ENCODE measurements at regions not wholly inside any gene's neighbourhood (a gene's known extent, or its start where the extent isn't known, plus 50 kb on each side); places are given as distances from the start of the nearest gene placed in this dataset.
A peak's percentile ranks its signal among the peaks of the same experiment; 100 is the strongest.

GRCh38 chr10:108060246-108060645, 895.7 kb upstream of the SORCS1 start:
- WGBS, result 85% methylated on average over 1 of the region's 1 CpG
- H3K36me3 ChIP-seq (ENCODE audit: control insufficient read depth in 2 of 2, insufficient read depth in 2 of 2, low read length in 1 of 2), result no peaks in the 10 kb centered on the region
- no peak overlapping the region for H3K4me3 ChIP-seq (ENCODE audit: low read length in 2 of 2)
- no peaks in the 10 kb centered on the region for H3K9me3 ChIP-seq (ENCODE audit: control insufficient read depth in 2 of 2, insufficient read depth in 1 of 2, low read length in 1 of 2)
- DNase-seq (ENCODE audit: low read depth in 6 of 9, low spot score in 9 of 9), result no peak
- H3K4me1 ChIP-seq (ENCODE audit: control insufficient read depth in 2 of 2, insufficient read depth in 2 of 2, low read length in 2 of 2), result no peaks in the 10 kb centered on the region
- no peaks in the 10 kb centered on the region for H3K27me3 ChIP-seq (ENCODE audit: control insufficient read depth in 2 of 2, insufficient read depth in 1 of 2, low read length in 1 of 2)
- H3K27ac ChIP-seq (ENCODE audit: low read depth in 1 of 2, low read length in 1 of 2), result no peak overlapping the region

- no peak for DNase-seq (ENCODE audit: low read depth in 6 of 9, low spot score in 9 of 9)
Observed at GRCh38 chr10:108055506-108055905, 891.0 kb upstream of the SORCS1 start.

DNA sequence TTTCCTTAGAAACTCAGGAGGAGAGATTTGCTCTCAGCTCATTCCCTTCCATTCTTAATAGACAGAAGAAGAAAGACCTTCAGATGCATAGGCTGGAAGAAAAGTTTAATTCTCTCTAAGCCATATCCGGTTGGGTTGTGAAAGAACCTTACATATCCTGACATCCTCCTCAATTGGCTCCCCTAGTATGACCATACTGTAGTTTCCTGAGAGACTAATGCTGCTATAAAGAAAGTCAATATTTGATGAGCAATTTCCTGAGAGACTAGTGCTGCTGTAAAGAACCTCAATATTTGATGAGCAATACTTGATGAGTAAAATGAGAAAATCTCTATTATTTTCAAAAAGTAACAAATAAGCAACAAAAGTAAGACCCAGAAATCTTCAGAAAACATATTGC, 888.5 kb upstream of the SORCS1 start:
- H3K9me3 ChIP-seq (ENCODE audit: control insufficient read depth in 2 of 2, insufficient read depth in 1 of 2, low read length in 1 of 2), result no peaks in the 10 kb centered on the region
- H3K27ac ChIP-seq (ENCODE audit: low read depth in 1 of 2, low read length in 1 of 2), result no peak overlapping the region
- H3K36me3 ChIP-seq (ENCODE audit: control insufficient read depth in 2 of 2, insufficient read depth in 2 of 2, low read length in 1 of 2), result no peaks in the 10 kb centered on the region
- 91% methylated on average over 1 of the region's 1 CpG for WGBS
- H3K27me3 ChIP-seq (ENCODE audit: control insufficient read depth in 2 of 2, insufficient read depth in 1 of 2, low read length in 1 of 2), result no peaks in the 10 kb centered on the region
- no peaks in the 10 kb centered on the region for H3K4me1 ChIP-seq (ENCODE audit: control insufficient read depth in 2 of 2, insufficient read depth in 2 of 2, low read length in 2 of 2)
- no peak for DNase-seq (ENCODE audit: low read depth in 6 of 9, low spot score in 9 of 9)
- H3K4me3 ChIP-seq (ENCODE audit: low read length in 2 of 2), result no peak overlapping the region

More at GRCh38 chr10:108055506-108055905, 891.0 kb upstream of the SORCS1 start:
- 68% methylated on average over 1 of the region's 1 CpG for WGBS
- no peaks in the 10 kb centered on the region for H3K27me3 ChIP-seq (ENCODE audit: control insufficient read depth in 2 of 2, insufficient read depth in 1 of 2, low read length in 1 of 2)
- no peak overlapping the region for H3K27ac ChIP-seq (ENCODE audit: low read depth in 1 of 2, low read length in 1 of 2)
- no peaks in the 10 kb centered on the region for H3K36me3 ChIP-seq (ENCODE audit: control insufficient read depth in 2 of 2, insufficient read depth in 2 of 2, low read length in 1 of 2)
- no peak overlapping the region for H3K4me3 ChIP-seq (ENCODE audit: low read length in 2 of 2)
- H3K4me1 ChIP-seq (ENCODE audit: control insufficient read depth in 2 of 2, insufficient read depth in 2 of 2, low read length in 2 of 2), result no peaks in the 10 kb centered on the region
- no peaks in the 10 kb centered on the region for H3K9me3 ChIP-seq (ENCODE audit: control insufficient read depth in 2 of 2, insufficient read depth in 1 of 2, low read length in 1 of 2)

DNA sequence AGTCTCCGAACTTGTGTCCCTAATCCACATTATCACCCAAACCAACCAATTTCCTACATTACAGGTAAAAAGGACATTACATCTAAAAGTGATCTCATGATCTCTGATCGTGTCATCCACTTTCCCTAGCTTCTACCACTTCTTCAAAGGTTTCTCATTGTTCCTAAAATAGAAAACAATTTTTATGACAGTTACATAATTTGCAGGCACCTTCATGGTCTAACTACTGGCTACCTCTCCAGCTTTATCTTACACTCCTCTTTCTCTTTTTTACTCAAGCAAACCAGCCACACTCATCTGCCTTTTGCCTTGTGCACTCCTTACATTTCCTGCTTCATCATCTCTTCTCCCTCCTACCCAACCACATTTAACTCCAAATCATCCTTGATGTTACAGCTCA, 886.7 kb upstream of the SORCS1 start:
- Histone ChIP-seq H3K9me3 (ENCODE audit: control insufficient read depth in 2 of 2, insufficient read depth in 1 of 2, low read length in 1 of 2) (no peaks in the 10 kb centered on the region), H3K4me1 (ENCODE audit: control insufficient read depth in 2 of 2, insufficient read depth in 2 of 2, low read length in 2 of 2) (no peaks in the 10 kb centered on the region), H3K27ac (ENCODE audit: low read depth in 1 of 2, low read length in 1 of 2) (no peak overlapping the region), H3K36me3 (ENCODE audit: control insufficient read depth in 2 of 2, insufficient read depth in 2 of 2, low read length in 1 of 2) (no peaks in the 10 kb centered on the region), H3K4me3 (ENCODE audit: low read length in 2 of 2) (no peak overlapping the region), H3K27me3 (ENCODE audit: control insufficient read depth in 2 of 2, insufficient read depth in 1 of 2, low read length in 1 of 2) (no peaks in the 10 kb centered on the region)
- WGBS, result 87% methylated on average over 2 of the region's 2 CpGs
- no peak for DNase-seq (ENCODE audit: low read depth in 6 of 9, low spot score in 9 of 9)

DNA sequence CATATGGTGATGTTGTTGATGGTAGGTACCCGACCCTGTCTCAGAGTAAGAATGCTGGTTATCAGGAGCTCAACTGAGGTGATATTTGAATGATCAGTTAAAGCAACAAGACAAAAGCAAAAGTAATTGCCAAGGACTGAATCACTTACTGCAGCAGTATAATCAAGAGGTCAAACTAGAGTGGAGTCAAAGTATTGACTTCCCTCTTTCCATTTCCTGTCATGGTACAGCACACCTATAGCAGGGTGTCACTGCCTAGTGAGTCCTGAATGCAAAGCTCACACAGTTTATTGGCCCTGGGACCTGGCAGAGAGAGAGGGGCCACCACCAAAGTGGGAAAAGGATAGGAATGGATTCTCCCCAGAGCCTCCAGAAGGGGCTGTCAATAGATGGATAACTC, 886.1 kb upstream of the SORCS1 start:
- DNase-seq (ENCODE audit: low read depth in 6 of 9, low spot score in 9 of 9), result no peak
- no peaks in the 10 kb centered on the region for H3K27me3 ChIP-seq (ENCODE audit: control insufficient read depth in 2 of 2, insufficient read depth in 1 of 2, low read length in 1 of 2)
- H3K4me1 ChIP-seq (ENCODE audit: control insufficient read depth in 2 of 2, insufficient read depth in 2 of 2, low read length in 2 of 2), result no peaks in the 10 kb centered on the region
- no peak overlapping the region for H3K27ac ChIP-seq (ENCODE audit: low read depth in 1 of 2, low read length in 1 of 2)
- 81% methylated on average over 1 of the region's 1 CpG for WGBS
- H3K4me3 ChIP-seq (ENCODE audit: low read length in 2 of 2), result no peak overlapping the region
- H3K36me3 ChIP-seq (ENCODE audit: control insufficient read depth in 2 of 2, insufficient read depth in 2 of 2, low read length in 1 of 2), result no peaks in the 10 kb centered on the region
- H3K9me3 ChIP-seq (ENCODE audit: control insufficient read depth in 2 of 2, insufficient read depth in 1 of 2, low read length in 1 of 2), result no peaks in the 10 kb centered on the region

DNA sequence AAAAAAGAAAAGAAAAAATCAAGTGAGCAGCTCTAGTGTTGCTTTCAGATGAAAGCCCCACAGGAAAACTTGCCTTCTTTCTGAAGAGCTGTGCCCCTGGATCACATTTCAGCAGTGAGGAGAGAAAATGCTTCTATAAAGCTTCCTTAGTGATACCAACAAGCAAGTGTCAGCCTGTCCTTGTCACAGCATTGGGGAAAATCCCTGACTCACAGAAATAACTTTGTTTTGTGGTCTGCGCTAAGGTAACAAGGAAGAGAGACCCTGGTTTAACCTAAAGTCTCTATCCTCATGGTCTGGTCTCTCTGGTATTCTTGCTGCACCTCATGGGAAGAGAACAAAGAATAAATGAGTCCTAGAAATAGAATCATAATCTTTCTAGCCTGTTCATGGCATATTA, 885.2 kb upstream of the SORCS1 start:
- Histone ChIP-seq H3K36me3 (ENCODE audit: control insufficient read depth in 2 of 2, insufficient read depth in 2 of 2, low read length in 1 of 2) (no peaks in the 10 kb centered on the region), H3K27ac (ENCODE audit: low read depth in 1 of 2, low read length in 1 of 2) (peak overlapping the region in 1 of 2 donors; percentile 28), H3K27me3 (ENCODE audit: control insufficient read depth in 2 of 2, insufficient read depth in 1 of 2, low read length in 1 of 2) (no peaks in the 10 kb centered on the region), H3K9me3 (ENCODE audit: control insufficient read depth in 2 of 2, insufficient read depth in 1 of 2, low read length in 1 of 2) (no peaks in the 10 kb centered on the region), H3K4me1 (ENCODE audit: control insufficient read depth in 2 of 2, insufficient read depth in 2 of 2, low read length in 2 of 2) (no peaks in the 10 kb centered on the region), H3K4me3 (ENCODE audit: low read length in 2 of 2) (no peak overlapping the region)
- peak in 1 of 9 donors; percentile 19 for DNase-seq (ENCODE audit: low read depth in 6 of 9, low spot score in 9 of 9)
- WGBS, result 89% methylated on average over 1 of the region's 1 CpG

DNA sequence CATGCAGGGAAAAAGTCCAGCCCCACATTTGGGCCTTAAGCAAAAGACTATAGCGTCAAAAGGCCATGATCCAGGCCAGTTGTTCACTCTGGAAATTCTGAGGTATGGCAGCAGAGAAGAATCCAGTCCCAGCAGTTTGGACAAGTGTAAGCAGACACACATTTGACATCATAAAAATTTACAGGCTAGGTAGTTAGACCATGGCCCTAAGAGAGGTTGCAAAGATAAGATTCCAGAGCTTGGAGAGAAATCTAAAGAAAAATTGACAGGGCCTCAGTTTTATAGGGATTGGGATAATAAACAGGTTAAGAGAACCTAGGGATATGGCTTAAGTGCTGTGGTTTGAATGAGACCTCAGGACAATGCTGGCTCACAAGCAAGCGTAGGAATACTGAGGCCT, 884.4 kb upstream of the SORCS1 start:
- no peaks in the 10 kb centered on the region for H3K27me3 ChIP-seq (ENCODE audit: control insufficient read depth in 2 of 2, insufficient read depth in 1 of 2, low read length in 1 of 2)
- no peaks in the 10 kb centered on the region for H3K9me3 ChIP-seq (ENCODE audit: control insufficient read depth in 2 of 2, insufficient read depth in 1 of 2, low read length in 1 of 2)
- no peak for DNase-seq (ENCODE audit: low read depth in 6 of 9, low spot score in 9 of 9)
- H3K36me3 ChIP-seq (ENCODE audit: control insufficient read depth in 2 of 2, insufficient read depth in 2 of 2, low read length in 1 of 2), result no peaks in the 10 kb centered on the region
- 95% methylated on average over 2 of the region's 2 CpGs for WGBS
- H3K4me3 ChIP-seq (ENCODE audit: low read length in 2 of 2), result no peak overlapping the region
- H3K4me1 ChIP-seq (ENCODE audit: control insufficient read depth in 2 of 2, insufficient read depth in 2 of 2, low read length in 2 of 2), result no peaks in the 10 kb centered on the region
- no peak overlapping the region for H3K27ac ChIP-seq (ENCODE audit: low read depth in 1 of 2, low read length in 1 of 2)

GRCh38 chr10:108039821-108040584, 875.5 kb upstream of the SORCS1 start:
- Histone ChIP-seq H3K27me3 (ENCODE audit: control insufficient read depth in 2 of 2, insufficient read depth in 1 of 2, low read length in 1 of 2) (no peaks in the 10 kb centered on the region), H3K36me3 (ENCODE audit: control insufficient read depth in 2 of 2, insufficient read depth in 2 of 2, low read length in 1 of 2) (no peaks in the 10 kb centered on the region), H3K27ac (ENCODE audit: low read depth in 1 of 2, low read length in 1 of 2) (no peak overlapping the region), H3K4me1 (ENCODE audit: control insufficient read depth in 2 of 2, insufficient read depth in 2 of 2, low read length in 2 of 2) (no peaks in the 10 kb centered on the region), H3K4me3 (ENCODE audit: low read length in 2 of 2) (no peak overlapping the region), H3K9me3 (ENCODE audit: control insufficient read depth in 2 of 2, insufficient read depth in 1 of 2, low read length in 1 of 2) (no peaks in the 10 kb centered on the region)
- no peak for DNase-seq (ENCODE audit: low read depth in 6 of 9, low spot score in 9 of 9)
- 90% methylated on average over 8 of the region's 8 CpGs for WGBS

- DNase-seq (ENCODE audit: low read depth in 6 of 9, low spot score in 9 of 9), result no peak
- H3K9me3 ChIP-seq (ENCODE audit: control insufficient read depth in 2 of 2, insufficient read depth in 1 of 2, low read length in 1 of 2), result no peaks in the 10 kb centered on the region
- no peak overlapping the region for H3K27ac ChIP-seq (ENCODE audit: low read depth in 1 of 2, low read length in 1 of 2)
- no peaks in the 10 kb centered on the region for H3K27me3 ChIP-seq (ENCODE audit: control insufficient read depth in 2 of 2, insufficient read depth in 1 of 2, low read length in 1 of 2)
- no peaks in the 10 kb centered on the region for H3K36me3 ChIP-seq (ENCODE audit: control insufficient read depth in 2 of 2, insufficient read depth in 2 of 2, low read length in 1 of 2)
- H3K4me1 ChIP-seq (ENCODE audit: control insufficient read depth in 2 of 2, insufficient read depth in 2 of 2, low read length in 2 of 2), result no peaks in the 10 kb centered on the region
- H3K4me3 ChIP-seq (ENCODE audit: low read length in 2 of 2), result no peak overlapping the region
Observed at GRCh38 chr10:108037061-108037460, 872.6 kb upstream of the SORCS1 start.
